Jurkat, Clone E6-1 (cell line): ENCODE measurements at regions not wholly inside any gene's neighbourhood (a gene's known extent, or its start where the extent isn't known, plus 50 kb on each side); places are given as distances from the start of the nearest gene placed in this dataset.
"Not testable (repeated sequence)": the region's sequence is repeated elsewhere in the genome, so short reads cannot be mapped to it uniquely, and the experiment has no call there.

Experiments
- DNase-seq: peaks from one replicate; pipeline ENCODE4 v3.0.0-alpha.2; 2011; ENCODE audit warnings: low read depth, low spot score
- H3K4me3 ChIP-seq: 2 replicates; pipeline ENCODE4 v1.5.1; 2011; ENCODE audit warnings: mild to moderate bottlenecking, low read length, control low read depth, moderate library complexity

- H3K4me3 ChIP-seq, DNase-seq: not testable (repeated sequence)
Measured at GRCh38 chr6:26720663-26721218, 61.2 kb upstream of the ZNF322 start.

- H3K4me3 ChIP-seq, DNase-seq: not testable (repeated sequence)
Measured at GRCh38 chr6:26730019-26730766, 70.6 kb upstream of the ZNF322 start.

- not testable (repeated sequence) for H3K4me3 ChIP-seq, DNase-seq
Measured at GRCh38 chr6:26734776-26735472, 75.4 kb upstream of the ZNF322 start.

- DNase-seq: no peak
- no peak overlapping the region for H3K4me3 ChIP-seq
Measured at GRCh38 chr6:26739811-26740210, 80.3 kb upstream of the ZNF322 start.

GRCh38 chr6:26743157-26743821, 83.7 kb upstream of the ZNF322 start:
- no peak for DNase-seq
- no peak overlapping the region for H3K4me3 ChIP-seq

- no peak for DNase-seq
- no peak overlapping the region for H3K4me3 ChIP-seq
Measured at GRCh38 chr6:26743941-26744699, 84.6 kb upstream of the ZNF322 start.

- not testable (repeated sequence) for DNase-seq, H3K4me3 ChIP-seq
Measured at GRCh38 chr6:26744837-26745282, 85.3 kb upstream of the ZNF322 start.

GRCh38 chr6:26745964-26746363, 86.4 kb upstream of the ZNF322 start:
- H3K4me3 ChIP-seq: not testable (repeated sequence)

GRCh38 chr6:26749126-26749758, 89.7 kb upstream of the ZNF322 start:
- not testable (repeated sequence) for DNase-seq, H3K4me3 ChIP-seq

More at GRCh38 chr6:26745964-26746363, 86.4 kb upstream of the ZNF322 start:
- DNase-seq: not testable (repeated sequence)

- H3K4me3 ChIP-seq, DNase-seq: not testable (repeated sequence)
Measured at GRCh38 chr6:26749759-26750126, 90.2 kb upstream of the ZNF322 start.

- H3K4me3 ChIP-seq: no peak overlapping the region
- no peak for DNase-seq
Measured at GRCh38 chr6:26754212-26754611, 94.7 kb upstream of the ZNF322 start.

GRCh38 chr6:26754801-26755200, 95.3 kb upstream of the ZNF322 start:
- H3K4me3 ChIP-seq: not testable (repeated sequence)

GRCh38 chr6:26756067-26756805, 96.7 kb upstream of the ZNF322 start:
- DNase-seq, H3K4me3 ChIP-seq: not testable (repeated sequence)

More at GRCh38 chr6:26754801-26755200, 95.3 kb upstream of the ZNF322 start:
- not testable (repeated sequence) for DNase-seq

GRCh38 chr6:26766203-26766902, 106.8 kb upstream of the ZNF322 start:
- not testable (repeated sequence) for DNase-seq, H3K4me3 ChIP-seq

- not testable (repeated sequence) for H3K4me3 ChIP-seq, DNase-seq
Measured at GRCh38 chr6:26770941-26771666, 111.6 kb upstream of the ZNF322 start.

GRCh38 chr6:26773414-26773813, 113.9 kb upstream of the ZNF322 start:
- DNase-seq, H3K4me3 ChIP-seq: not testable (repeated sequence)

- not testable (repeated sequence) for DNase-seq, H3K4me3 ChIP-seq
Measured at GRCh38 chr6:26780563-26780962, 121.0 kb upstream of the ZNF322 start.
